ENCODE measurements at regions not wholly inside any gene's neighbourhood (a gene's known extent, or its start where the extent isn't known, plus 50 kb on each side); places are given as distances from the start of the nearest gene placed in this dataset.

- Histone ChIP-seq H3K79me2 (ENCODE audit: insufficient read depth, low read length) (no peaks in the 10 kb centered on the region), H4K20me1 (ENCODE audit: insufficient read depth, low read length) (no peaks in the 10 kb centered on the region), H2AFZ (ENCODE audit: low read depth, low read length) (no peak overlapping the region), H3K4me1 (ENCODE audit: insufficient read depth, low read length) (no peaks in the 10 kb centered on the region), H3K9me3 (ENCODE audit: insufficient read depth, low read length, severe bottlenecking) (no peaks in the 10 kb centered on the region), H3K36me3 (ENCODE audit: insufficient read depth, low read length) (no peaks in the 10 kb centered on the region), H3K9ac (ENCODE audit: low read depth, low read length) (no peak overlapping the region), H3K27ac (ENCODE audit: low read length) (no peak overlapping the region), H3K4me3 (ENCODE audit: low read depth in 1 of 2, low read length in 2 of 2) (no peak overlapping the region), H3K27me3 (ENCODE audit: insufficient read depth, low read length, poor library complexity) (no peaks in the 10 kb centered on the region), H3K4me2 (ENCODE audit: insufficient read depth, low read length) (no peak overlapping the region)
- DNase-seq (no peak), ATAC-seq (ENCODE audit: insufficient read depth, low read depth) (no peak)
- TF ChIP-seq CTCF (IDR thresholded peaks at IDR 0.05; ENCODE audit: borderline replicate concordance, extremely low read depth, low read length, poor library complexity, severe bottlenecking) (no peak), EZH2 (IDR thresholded peaks at IDR 0.05; ENCODE audit: borderline replicate concordance, low read depth, low read length, severe bottlenecking) (no peak)
Measured at GRCh38 chrX:12060489-12061260, 77.6 kb upstream of the FRMPD4 start.

- H2AFZ ChIP-seq (ENCODE audit: low read depth, low read length): no peak overlapping the region
- ATAC-seq (ENCODE audit: insufficient read depth, low read depth): no peak; the same call in 2 of the 3 replicates
Measured at GRCh38 chrX:12065251-12065650, 73.0 kb upstream of the FRMPD4 start.

GRCh38 chrX:12076046-12076445 lies 62.2 kb upstream of the FRMPD4 start:
- no peaks in the 10 kb centered on the region for H4K20me1 ChIP-seq (ENCODE audit: insufficient read depth, low read length)
- H3K9me3 ChIP-seq (ENCODE audit: insufficient read depth, low read length, severe bottlenecking): no peaks in the 10 kb centered on the region
- no peaks in the 10 kb centered on the region for H3K4me1 ChIP-seq (ENCODE audit: insufficient read depth, low read length)
- H3K4me2 ChIP-seq (ENCODE audit: insufficient read depth, low read length): no peak overlapping the region
- H3K36me3 ChIP-seq (ENCODE audit: insufficient read depth, low read length): no peaks in the 10 kb centered on the region
- no peak overlapping the region for H3K4me3 ChIP-seq (ENCODE audit: low read depth in 1 of 2, low read length in 2 of 2)
- H3K9ac ChIP-seq (ENCODE audit: low read depth, low read length): no peak overlapping the region
- H3K27ac ChIP-seq (ENCODE audit: low read length): no peak overlapping the region
- ATAC-seq (ENCODE audit: insufficient read depth, low read depth) (no peak), DNase-seq (no peak)
- no peak overlapping the region for H2AFZ ChIP-seq (ENCODE audit: low read depth, low read length)
- no peaks in the 10 kb centered on the region for H3K27me3 ChIP-seq (ENCODE audit: insufficient read depth, low read length, poor library complexity)
- TF ChIP-seq CTCF (IDR thresholded peaks at IDR 0.05; ENCODE audit: borderline replicate concordance, extremely low read depth, low read length, poor library complexity, severe bottlenecking): no peak
- TF ChIP-seq EZH2 (IDR thresholded peaks at IDR 0.05; ENCODE audit: borderline replicate concordance, low read depth, low read length, severe bottlenecking): no peak
- H3K79me2 ChIP-seq (ENCODE audit: insufficient read depth, low read length): no peaks in the 10 kb centered on the region

More at GRCh38 chrX:12065251-12065650, 73.0 kb upstream of the FRMPD4 start:
- H3K9me3 ChIP-seq (ENCODE audit: insufficient read depth, low read length, severe bottlenecking): no peaks in the 10 kb centered on the region
- H3K4me3 ChIP-seq (ENCODE audit: low read depth in 1 of 2, low read length in 2 of 2): no peak overlapping the region
- no peak for TF ChIP-seq CTCF (IDR thresholded peaks at IDR 0.05; ENCODE audit: borderline replicate concordance, extremely low read depth, low read length, poor library complexity, severe bottlenecking)
- no peak for TF ChIP-seq EZH2 (IDR thresholded peaks at IDR 0.05; ENCODE audit: borderline replicate concordance, low read depth, low read length, severe bottlenecking)
- no peaks in the 10 kb centered on the region for H3K27me3 ChIP-seq (ENCODE audit: insufficient read depth, low read length, poor library complexity)
- no peak overlapping the region for H3K9ac ChIP-seq (ENCODE audit: low read depth, low read length)
- no peaks in the 10 kb centered on the region for H3K36me3 ChIP-seq (ENCODE audit: insufficient read depth, low read length)
- no peak overlapping the region for H3K4me2 ChIP-seq (ENCODE audit: insufficient read depth, low read length)
- H3K4me1 ChIP-seq (ENCODE audit: insufficient read depth, low read length): no peaks in the 10 kb centered on the region
- H3K79me2 ChIP-seq (ENCODE audit: insufficient read depth, low read length): no peaks in the 10 kb centered on the region
- H4K20me1 ChIP-seq (ENCODE audit: insufficient read depth, low read length): no peaks in the 10 kb centered on the region
- H3K27ac ChIP-seq (ENCODE audit: low read length): no peak overlapping the region
- DNase-seq: peak; percentile 6

Measured in DND-41 (cell line).